GM10266 (cell line): ENCODE measurements at regions not wholly inside any gene's neighbourhood (a gene's known extent, or its start where the extent isn't known, plus 50 kb on each side); places are given as distances from the start of the nearest gene placed in this dataset.
"Not testable (repeated sequence)": the region's sequence is repeated elsewhere in the genome, so short reads cannot be mapped to it uniquely, and the experiment has no call there.

Experiments used
- DNase-seq: peaks from one replicate; pipeline ENCODE4 v3.0.0; 2012; ENCODE audit errors: extremely low spot score
- TF ChIP-seq, protein P1 (sequence below): IDR thresholded peaks from 2 replicates; pipeline ENCODE4 v1.5.1; 2012; ENCODE audit warnings: mild to moderate bottlenecking, low read depth; ENCODE audit not compliant: control insufficient read depth, insufficient read depth; ENCODE audit errors: missing control alignments

- TF ChIP-seq, protein P1, sequence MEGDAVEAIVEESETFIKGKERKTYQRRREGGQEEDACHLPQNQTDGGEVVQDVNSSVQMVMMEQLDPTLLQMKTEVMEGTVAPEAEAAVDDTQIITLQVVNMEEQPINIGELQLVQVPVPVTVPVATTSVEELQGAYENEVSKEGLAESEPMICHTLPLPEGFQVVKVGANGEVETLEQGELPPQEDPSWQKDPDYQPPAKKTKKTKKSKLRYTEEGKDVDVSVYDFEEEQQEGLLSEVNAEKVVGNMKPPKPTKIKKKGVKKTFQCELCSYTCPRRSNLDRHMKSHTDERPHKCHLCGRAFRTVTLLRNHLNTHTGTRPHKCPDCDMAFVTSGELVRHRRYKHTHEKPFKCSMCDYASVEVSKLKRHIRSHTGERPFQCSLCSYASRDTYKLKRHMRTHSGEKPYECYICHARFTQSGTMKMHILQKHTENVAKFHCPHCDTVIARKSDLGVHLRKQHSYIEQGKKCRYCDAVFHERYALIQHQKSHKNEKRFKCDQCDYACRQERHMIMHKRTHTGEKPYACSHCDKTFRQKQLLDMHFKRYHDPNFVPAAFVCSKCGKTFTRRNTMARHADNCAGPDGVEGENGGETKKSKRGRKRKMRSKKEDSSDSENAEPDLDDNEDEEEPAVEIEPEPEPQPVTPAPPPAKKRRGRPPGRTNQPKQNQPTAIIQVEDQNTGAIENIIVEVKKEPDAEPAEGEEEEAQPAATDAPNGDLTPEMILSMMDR, result no peak
- no peak for DNase-seq
Observed at GRCh38 chr14:104406831-104407230, 172.7 kb upstream of the C14orf180 start.

- TF ChIP-seq, protein P1, result no peak
- no peak for DNase-seq
Observed at GRCh38 chr14:104416383-104416782, 163.2 kb upstream of the C14orf180 start.

GRCh38 chr14:104419865-104420505 lies 159.6 kb upstream of the C14orf180 start:
- TF ChIP-seq, protein P1, result no peak
- peak; percentile 22 for DNase-seq

DNA sequence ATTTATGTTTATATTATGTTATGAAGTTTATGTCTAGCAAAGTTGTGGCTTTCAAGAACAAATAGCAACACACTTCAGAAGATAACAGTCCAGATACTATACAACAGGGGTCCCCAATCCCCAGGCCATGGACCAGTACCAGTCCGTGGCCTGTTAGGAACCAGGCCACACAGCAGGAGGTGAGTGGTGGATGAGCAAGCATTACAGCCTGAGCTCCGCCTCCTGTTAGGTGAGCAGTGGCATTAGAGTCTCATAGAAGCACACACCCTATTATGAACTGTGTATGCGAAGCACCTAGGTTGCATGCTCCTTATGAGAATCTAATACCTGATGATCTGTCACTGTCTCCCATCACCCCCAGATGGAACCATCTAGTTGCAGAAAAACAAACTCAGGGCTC lies 159.0 kb upstream of the C14orf180 start:
- not testable (repeated sequence) for DNase-seq

GRCh38 chr14:104420990-104421389 lies 158.6 kb upstream of the C14orf180 start:
- TF ChIP-seq, protein P1, result no peak
- DNase-seq, result no peak

DNA sequence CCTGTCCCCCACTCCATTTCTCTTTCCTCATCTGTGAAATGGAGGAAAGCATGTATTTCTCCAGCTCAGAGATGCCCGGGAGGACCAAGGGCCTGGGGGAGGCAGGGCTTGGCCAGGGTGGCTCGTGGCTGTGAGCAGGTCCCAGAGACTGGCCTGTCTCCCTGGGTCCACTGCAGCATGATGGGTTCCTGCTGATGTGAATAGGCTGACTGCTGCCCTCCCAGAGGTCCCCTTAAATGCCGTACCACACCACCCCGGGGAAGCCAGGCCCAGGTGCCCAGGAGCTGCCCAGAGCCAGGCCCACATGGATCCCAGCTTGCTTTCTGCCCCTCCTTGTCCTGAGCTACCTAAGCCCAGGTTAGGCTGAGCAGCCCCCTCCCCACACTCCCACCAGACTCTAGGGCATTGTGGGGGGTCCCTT lies 158.2 kb upstream of the C14orf180 start:
- DNase-seq, result no peak
- TF ChIP-seq, protein P1, result no peak

DNA sequence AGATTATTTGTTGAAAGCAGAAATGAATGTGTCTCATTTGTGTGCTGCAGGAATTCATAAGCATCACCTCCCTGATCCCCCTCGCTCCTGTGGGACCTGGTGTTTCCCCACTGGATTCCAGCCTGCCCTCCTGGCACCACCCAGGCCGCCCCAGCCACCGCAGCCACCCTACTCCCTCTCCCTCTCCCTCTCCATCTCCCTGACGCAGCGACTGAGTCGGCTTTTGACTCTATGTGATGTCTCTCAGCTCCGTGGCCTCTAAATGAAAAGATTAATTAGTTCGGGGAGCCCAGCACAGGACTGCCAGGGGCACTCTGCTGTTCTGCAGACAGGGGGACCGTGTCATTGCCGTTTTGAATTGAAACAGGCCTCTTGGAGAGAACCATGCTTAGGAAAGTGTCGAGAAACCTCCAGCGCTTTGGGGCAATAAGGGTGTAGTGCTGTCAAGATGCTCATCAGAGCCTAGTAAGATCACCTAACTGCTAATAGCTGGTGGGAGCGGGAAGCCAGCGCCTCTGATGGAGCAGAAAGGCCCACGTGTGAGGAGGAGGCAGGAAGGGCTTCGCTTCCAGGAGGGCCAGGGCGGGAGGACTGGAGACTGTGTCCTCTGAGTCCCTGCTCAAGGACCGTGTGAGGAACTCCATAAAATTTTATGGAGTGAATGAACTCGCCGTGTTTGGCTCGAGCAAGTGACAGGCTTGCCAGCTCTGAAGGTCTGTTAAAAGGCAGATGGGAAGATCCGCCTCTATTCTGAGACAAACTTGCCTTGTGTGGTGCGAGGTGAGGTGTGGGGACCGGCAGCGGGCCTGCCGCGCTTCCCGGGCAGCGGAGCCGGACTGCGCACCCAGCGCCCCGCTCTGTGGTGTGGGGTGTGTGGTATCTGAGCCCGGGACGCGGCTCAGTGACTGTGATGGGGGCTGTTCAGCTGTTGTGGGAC lies 157.4 kb upstream of the C14orf180 start:
- DNase-seq, result peak; percentile 12
- TF ChIP-seq, protein P1, result no peak
